ENCODE measurements at regions not wholly inside any gene's neighbourhood (a gene's known extent, or its start where the extent isn't known, plus 50 kb on each side); places are given as distances from the start of the nearest gene placed in this dataset.

- DNase-seq (ENCODE audit: low read depth in 2 of 3, low spot score in 1 of 3), result no peak
Measured at GRCh38 chr19:16022251-16022650, 54.0 kb upstream of the TPM4 start.

DNA sequence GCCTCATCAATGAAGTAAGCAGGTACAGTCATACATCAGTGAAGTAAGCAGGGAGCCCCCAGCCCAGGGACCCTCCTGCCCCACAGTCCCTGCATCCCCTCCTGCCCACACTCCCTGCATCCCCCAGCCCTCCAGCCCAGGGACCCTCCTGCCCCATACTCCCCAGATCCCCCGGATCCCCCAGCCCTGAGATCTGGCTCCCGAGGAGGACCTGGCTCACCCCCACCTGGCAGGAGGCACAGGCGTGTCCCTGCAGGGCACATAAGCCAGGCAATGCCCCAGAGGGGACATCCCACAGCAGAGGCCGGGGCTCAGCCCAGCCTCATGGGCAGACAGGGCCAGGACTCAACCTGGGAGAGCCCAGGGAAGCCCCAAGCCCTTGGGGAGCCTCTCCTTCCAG, 53.6 kb upstream of the TPM4 start:
- no peak for DNase-seq (ENCODE audit: low read depth in 2 of 3, low spot score in 1 of 3)

DNA sequence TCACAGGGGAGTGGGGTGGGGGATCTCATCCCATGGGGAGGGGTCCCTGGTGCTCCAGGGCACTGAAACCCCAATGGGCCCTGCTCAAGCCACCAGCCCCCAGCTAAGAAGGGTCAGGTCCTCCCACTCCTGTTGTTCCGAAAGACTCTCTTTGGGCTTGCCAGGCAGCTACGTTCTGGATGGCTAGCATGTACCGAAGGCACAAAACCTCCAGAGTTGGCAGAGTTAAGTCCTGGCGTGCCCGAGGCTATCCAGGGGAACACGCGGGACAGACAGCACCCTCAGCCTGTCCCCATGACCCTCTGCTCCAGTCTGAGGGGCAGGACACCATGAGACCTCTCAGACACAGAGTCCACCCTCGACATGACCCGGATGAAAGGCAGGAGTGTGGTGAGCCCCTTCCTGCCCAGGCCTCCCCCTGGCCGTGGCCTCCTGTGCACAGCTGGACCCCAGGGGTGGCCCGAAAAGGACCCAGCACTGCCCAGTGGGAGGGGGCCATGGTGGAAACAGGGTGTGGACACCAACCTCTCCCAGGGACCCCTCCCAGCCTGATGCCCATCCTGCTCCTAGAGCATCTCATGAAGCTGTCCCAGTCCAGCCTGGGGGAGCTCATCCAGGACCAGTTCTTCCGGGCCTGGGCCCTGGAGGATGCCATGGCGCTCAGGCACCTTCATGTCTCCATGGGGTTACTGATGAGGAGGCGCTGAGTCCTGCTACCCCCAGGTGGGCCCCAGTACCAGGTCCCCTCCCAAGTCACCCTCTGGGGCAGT, 53.0 kb upstream of the TPM4 start:
- DNase-seq (ENCODE audit: low read depth in 2 of 3, low spot score in 1 of 3), result no peak

GRCh38 chr19:16024266-16025107, 51.8 kb upstream of the TPM4 start:
- DNase-seq (ENCODE audit: low read depth in 2 of 3, low spot score in 1 of 3), result no peak

GRCh38 chr19:16025108-16026101, 50.9 kb upstream of the TPM4 start:
- no peak for DNase-seq (ENCODE audit: low read depth in 2 of 3, low spot score in 1 of 3)

GRCh38 chr19:16026131-16026530, 50.2 kb upstream of the TPM4 start:
- DNase-seq (ENCODE audit: low read depth in 2 of 3, low spot score in 1 of 3), result no peak

All from stimulated activated CD4-positive, alpha-beta T cell treated with anti-CD3 and anti-CD28 coated beads, Interleukin-12 subunit alpha, Interleukin-12 subunit beta, amount 100 ng/mL, for 48 hours (primary cell).